Mesenchymal stem cell (in vitro differentiated cells and primary cell): ENCODE measurements at regions not wholly inside any gene's neighbourhood (a gene's known extent, or its start where the extent isn't known, plus 50 kb on each side); places are given as distances from the start of the nearest gene placed in this dataset.

Experiments
- DNase-seq: peaks from one replicate; pipeline ENCODE4 v3.0.0-alpha.2; 2013
- H2AFZ ChIP-seq: one replicate; pipeline ENCODE4 v1.6.1; 2013; ENCODE audit warnings: low read depth, mild to moderate bottlenecking, control low read depth, inconsistent platforms, low read length, moderate library complexity
- H2AK5ac ChIP-seq: 2 replicates; pipeline ENCODE4 v1.6.1; 2013; ENCODE audit warnings: low read length, moderate library complexity, mild to moderate bottlenecking, inconsistent platforms; ENCODE audit not compliant: severe bottlenecking
- H2BK120ac ChIP-seq: one replicate; pipeline ENCODE4 v1.6.1; 2013; ENCODE audit warnings: low read depth, mild to moderate bottlenecking, inconsistent platforms, low read length, moderate library complexity
- H2BK12ac ChIP-seq, 2 experiments: one replicate each; pipeline ENCODE4 v1.6.1; 2013; ENCODE audit warnings: inconsistent platforms in 2 of 2, low read length in 2 of 2, mild to moderate bottlenecking in 2 of 2, moderate library complexity in 2 of 2, control low read depth in 1 of 2
- H2BK15ac ChIP-seq: one replicate; pipeline ENCODE4 v1.6.1; 2013; ENCODE audit warnings: mild to moderate bottlenecking, low read depth, inconsistent platforms; ENCODE audit not compliant: poor library complexity, severe bottlenecking
- H2BK5ac ChIP-seq: 2 replicates; pipeline ENCODE4 v1.6.1; 2013; ENCODE audit warnings: low read depth, mild to moderate bottlenecking, low read length, control low read depth, inconsistent platforms; ENCODE audit not compliant: poor library complexity, severe bottlenecking
- H3K14ac ChIP-seq, 2 experiments: one replicate each; pipeline ENCODE4 v1.6.1; 2013; ENCODE audit warnings: inconsistent platforms in 2 of 2, low read length in 2 of 2, control low read depth in 1 of 2, mild to moderate bottlenecking in 1 of 2, moderate library complexity in 1 of 2
- H3K18ac ChIP-seq, 2 experiments: one replicate each; pipeline ENCODE4 v1.6.1; 2013; ENCODE audit warnings: inconsistent platforms in 2 of 2, low read length in 2 of 2, control low read depth in 1 of 2, low read depth in 1 of 2, mild to moderate bottlenecking in 1 of 2
- H3K23ac ChIP-seq, 2 experiments: one replicate each; pipeline ENCODE4 v1.6.1; 2013; ENCODE audit warnings: inconsistent platforms in 2 of 2, low read length in 2 of 2, mild to moderate bottlenecking in 2 of 2, moderate library complexity in 2 of 2, control low read depth in 1 of 2
- H3K27ac ChIP-seq: 2 replicates; pipeline ENCODE4 v1.5.1; 2013; ENCODE audit warnings: mild to moderate bottlenecking, moderate library complexity, low read length, control low read depth, inconsistent platforms; ENCODE audit not compliant: poor library complexity, severe bottlenecking
- H3K27me3 ChIP-seq, 2 experiments: 2 replicates each; pipeline versions ENCODE4 v1.6.1 to v1.7.0; 2013; ENCODE audit warnings: low read length in 2 of 2, mild to moderate bottlenecking in 2 of 2, moderate library complexity in 2 of 2, control low read depth in 1 of 2, inconsistent platforms in 1 of 2; ENCODE audit not compliant: control insufficient read depth in 1 of 2, insufficient read depth in 1 of 2
- H3K36me3 ChIP-seq, 2 experiments: 2 replicates each; pipeline versions ENCODE4 v1.6.1 to v1.7.0; 2013; ENCODE audit warnings: low read length in 2 of 2, control low read depth in 1 of 2, inconsistent platforms in 1 of 2, low read depth in 1 of 2, mild to moderate bottlenecking in 1 of 2; ENCODE audit not compliant: insufficient read depth in 2 of 2, control insufficient read depth in 1 of 2
- H3K4ac ChIP-seq, 2 experiments: one replicate each; pipeline ENCODE4 v1.6.1; 2013; ENCODE audit warnings: inconsistent platforms in 2 of 2, low read length in 2 of 2, mild to moderate bottlenecking in 2 of 2, moderate library complexity in 2 of 2, control low read depth in 1 of 2, low read depth in 1 of 2
- H3K4me1 ChIP-seq: 2 replicates; pipeline ENCODE4 v1.6.1; 2013; ENCODE audit warnings: low read depth, low read length, control low read depth; ENCODE audit not compliant: control insufficient read depth, insufficient read depth
- H3K4me2 ChIP-seq: 2 replicates; pipeline ENCODE4 v1.6.1; 2013; ENCODE audit warnings: low read length, mild to moderate bottlenecking, inconsistent platforms; ENCODE audit not compliant: poor library complexity, severe bottlenecking
- H3K4me3 ChIP-seq, 2 experiments: 2 replicates each; pipeline versions ENCODE4 v1.5.1 to v1.7.0; 2013; ENCODE audit warnings: low read length in 2 of 2, mild to moderate bottlenecking in 2 of 2, control low read depth in 1 of 2, low read depth in 1 of 2; ENCODE audit not compliant: insufficient read depth in 1 of 2
- H3K79me1 ChIP-seq: replicated peaks from 2 replicates; pipeline ENCODE4 v1.6.1; 2013; ENCODE audit warnings: mild to moderate bottlenecking, control low read depth, low read length, inconsistent platforms; ENCODE audit not compliant: poor library complexity, severe bottlenecking
- H3K9ac ChIP-seq: 2 replicates; pipeline ENCODE4 v1.7.0; 2013; ENCODE audit warnings: mild to moderate bottlenecking, low read length, moderate library complexity
- H3K9me3 ChIP-seq: 2 replicates; pipeline ENCODE4 v1.7.0; 2013; ENCODE audit warnings: mild to moderate bottlenecking, low read length; ENCODE audit not compliant: control insufficient read depth
- H4K8ac ChIP-seq: one replicate; pipeline ENCODE4 v1.6.1; 2013; ENCODE audit warnings: inconsistent platforms, mild to moderate bottlenecking, low read length, moderate library complexity
- H4K91ac ChIP-seq: one replicate; pipeline ENCODE4 v1.6.1; 2013; ENCODE audit warnings: mild to moderate bottlenecking, low read length, inconsistent platforms
- WGBS: methylation state at CpG from one replicate; pipeline ENCODE4 v1.1.7; 2013; ENCODE audit warnings: mixed read lengths; 5-methylcytosine and 5-hydroxymethylcytosine counted together

GRCh38 chr12:118840399-118840798, 140.9 kb upstream of the SRRM4 start:
- Histone ChIP-seq H3K4me1 (no peaks in the 10 kb centered on the region), H4K91ac (no peak overlapping the region), H2BK120ac (no peak overlapping the region), H2AK5ac (no peak overlapping the region), H2BK15ac (no peak overlapping the region), H3K27ac (no peak overlapping the region), H3K9me3 (no peaks in the 10 kb centered on the region), H3K27me3 (no peaks in the 10 kb centered on the region), H3K79me1 (no peaks in the 10 kb centered on the region), H2BK5ac (no peak overlapping the region), H2AFZ (no peak overlapping the region), H3K14ac (no peak overlapping the region), H3K4ac (no peak overlapping the region), H3K9ac (no peak overlapping the region), H3K4me3 (no peak overlapping the region), H3K18ac (no peak overlapping the region), H3K4me2 (no peak overlapping the region), H3K36me3 (no peaks in the 10 kb centered on the region), H3K23ac (no peak overlapping the region), H2BK12ac (no peak overlapping the region), H4K8ac (no peak overlapping the region)
- DNase-seq, result no peak

DNA sequence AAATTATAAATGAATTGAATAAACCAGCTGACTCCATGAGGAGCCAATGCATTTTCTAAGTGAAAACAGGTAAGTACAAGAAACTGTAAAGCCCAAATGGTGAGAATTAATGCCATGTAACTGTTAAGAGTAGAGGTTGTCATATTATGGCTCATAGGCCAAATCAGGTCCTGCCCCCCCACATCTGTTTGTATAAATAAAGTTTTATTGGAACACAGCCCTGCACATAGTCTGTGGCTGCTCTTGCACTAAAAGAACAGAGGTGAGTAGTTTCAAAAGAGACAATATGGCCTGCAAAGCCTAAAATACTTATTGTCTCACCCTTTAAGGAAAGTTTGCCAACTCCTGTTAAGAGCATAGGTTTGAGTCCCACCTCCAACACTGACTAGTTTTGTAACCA, 140.5 kb upstream of the SRRM4 start:
- Histone ChIP-seq H2BK15ac (no peak overlapping the region), H2BK12ac (no peak overlapping the region), H3K9ac (no peak overlapping the region), H3K4me1 (no peaks in the 10 kb centered on the region), H2AFZ (no peak overlapping the region), H3K23ac (no peak overlapping the region), H3K4me3 (no peak overlapping the region), H3K36me3 (no peaks in the 10 kb centered on the region), H3K9me3 (no peaks in the 10 kb centered on the region), H4K8ac (no peak overlapping the region), H3K4me2 (no peak overlapping the region), H3K79me1 (no peaks in the 10 kb centered on the region), H2AK5ac (no peak overlapping the region), H4K91ac (no peak overlapping the region), H3K14ac (no peak overlapping the region), H3K18ac (no peak overlapping the region), H3K27me3 (no peaks in the 10 kb centered on the region), H2BK5ac (no peak overlapping the region), H3K4ac (no peak overlapping the region), H2BK120ac (no peak overlapping the region), H3K27ac (no peak overlapping the region)
- DNase-seq, result no peak

- 72% methylated on average over 4 of the region's 6 CpGs for whole genome bisulfite sequencing
- Histone ChIP-seq H3K27ac (no peak overlapping the region), H3K18ac (no peak overlapping the region), H3K14ac (no peak overlapping the region), H3K36me3 (no peaks in the 10 kb centered on the region), H3K27me3 (no peaks in the 10 kb centered on the region), H3K4me2 (no peak overlapping the region), H2AK5ac (no peak overlapping the region), H3K4ac (no peak overlapping the region), H2BK15ac (no peak overlapping the region), H3K23ac (no peak overlapping the region), H3K79me1 (no peaks in the 10 kb centered on the region), H3K4me3 (no peak overlapping the region), H3K9ac (no peak overlapping the region), H3K4me1 (no peaks in the 10 kb centered on the region), H4K8ac (no peak overlapping the region), H4K91ac (no peak overlapping the region), H2AFZ (no peak overlapping the region), H3K9me3 (no peaks in the 10 kb centered on the region), H2BK120ac (no peak overlapping the region), H2BK12ac (no peak overlapping the region), H2BK5ac (no peak overlapping the region)
- no peak for DNase-seq
Observed at GRCh38 chr12:118841588-118841987, 139.8 kb upstream of the SRRM4 start.

GRCh38 chr12:118842866-118843265, 138.5 kb upstream of the SRRM4 start:
- Histone ChIP-seq H3K79me1 (no peaks in the 10 kb centered on the region), H3K27ac (no peak overlapping the region), H2BK5ac (no peak overlapping the region), H2AFZ (no peak overlapping the region), H3K4me2 (no peak overlapping the region), H4K91ac (no peak overlapping the region), H2BK15ac (no peak overlapping the region), H3K14ac (no peak overlapping the region), H3K23ac (no peak overlapping the region), H3K9ac (no peak overlapping the region), H4K8ac (no peak overlapping the region), H3K27me3 (no peaks in the 10 kb centered on the region), H3K4me3 (no peak overlapping the region), H2BK120ac (no peak overlapping the region), H2BK12ac (no peak overlapping the region), H2AK5ac (no peak overlapping the region), H3K4me1 (no peaks in the 10 kb centered on the region), H3K18ac (no peak overlapping the region), H3K9me3 (no peaks in the 10 kb centered on the region), H3K4ac (no peak overlapping the region), H3K36me3 (no peaks in the 10 kb centered on the region)
- WGBS, result 43% methylated on average over 2 of the region's 2 CpGs
- DNase-seq, result no peak
